ENCODE measurements at regions not wholly inside any gene's neighbourhood (a gene's known extent, or its start where the extent isn't known, plus 50 kb on each side); places are given as distances from the start of the nearest gene placed in this dataset.
"Not testable (repeated sequence)": the region's sequence is repeated elsewhere in the genome, so short reads cannot be mapped to it uniquely, and the experiment has no call there.

DNA sequence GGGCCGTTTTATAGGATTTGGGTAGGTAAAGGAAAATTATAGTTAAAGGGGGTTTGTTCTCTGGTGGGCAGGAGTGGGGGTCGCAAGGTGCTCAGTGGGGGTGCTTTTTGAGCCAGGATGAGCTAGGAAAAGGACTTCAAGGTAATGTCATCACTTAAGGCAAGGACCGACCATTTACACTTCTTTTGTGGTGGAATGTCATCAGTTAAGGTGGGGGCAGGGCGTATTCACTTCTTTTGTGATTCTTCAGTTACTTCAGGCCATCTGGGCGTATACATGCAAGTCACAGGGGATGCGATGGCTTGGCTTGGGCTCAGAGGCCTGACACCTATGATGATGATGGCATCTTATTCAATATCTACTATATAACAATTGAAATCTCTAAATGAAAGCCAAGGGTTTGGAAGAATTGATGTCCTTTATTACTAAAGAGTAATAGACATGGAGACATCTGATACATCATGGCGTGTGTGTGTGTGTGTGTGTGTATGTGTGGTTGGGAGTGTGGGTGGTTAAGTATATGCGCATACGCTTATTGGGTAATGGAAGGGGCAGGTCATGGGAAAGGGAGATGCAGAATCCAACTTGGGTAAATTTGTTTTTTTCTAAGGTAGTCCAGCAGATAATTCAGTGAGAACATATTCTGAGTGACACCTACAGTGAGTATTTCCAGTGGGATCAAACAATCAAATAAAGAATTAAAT lies 236.9 kb upstream of the DUSP10 start:
- H3K9me3 ChIP-seq (ENCODE audit: control insufficient read depth, low read length); H3K27ac ChIP-seq (ENCODE audit: low read length); H3K27me3 ChIP-seq (ENCODE audit: control insufficient read depth, insufficient read depth); DNase-seq; H3K4me1 ChIP-seq (ENCODE audit: control insufficient read depth, insufficient read depth, low read length); intact Hi-C loops (cut with DNase I); ATAC-seq; H3K4me3 ChIP-seq (ENCODE audit: low read length): not testable (repeated sequence)
- 93% methylated on average over 9 of the region's 9 CpGs for WGBS

DNA sequence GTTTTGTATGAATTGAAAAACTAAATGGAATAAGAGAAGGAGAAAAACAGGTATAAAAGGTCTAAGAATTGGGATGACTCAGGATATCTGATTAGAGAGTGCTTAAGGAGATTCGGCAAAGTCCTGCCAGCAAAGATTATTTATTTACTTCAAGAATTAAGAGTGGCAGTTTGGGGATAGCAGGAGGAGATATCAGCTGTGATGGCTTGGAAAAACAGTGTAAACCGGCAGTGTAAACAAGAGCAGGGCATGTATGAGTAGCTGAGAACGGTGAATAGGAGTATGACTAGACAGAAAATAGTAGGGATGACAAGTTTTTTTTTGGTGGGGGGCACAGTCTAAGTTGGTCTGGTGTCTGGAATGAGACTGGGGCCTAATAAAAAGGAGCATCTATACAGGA lies 231.9 kb upstream of the DUSP10 start:
- H3K27ac ChIP-seq (ENCODE audit: low read length); DNase-seq; H3K4me1 ChIP-seq (ENCODE audit: control insufficient read depth, insufficient read depth, low read length); ATAC-seq; H3K9me3 ChIP-seq (ENCODE audit: control insufficient read depth, low read length); H3K27me3 ChIP-seq (ENCODE audit: control insufficient read depth, insufficient read depth); intact Hi-C loops (cut with DNase I); H3K4me3 ChIP-seq (ENCODE audit: low read length): not testable (repeated sequence)
- WGBS, result 65% methylated on average over 3 of the region's 3 CpGs

GRCh38 chr1:221972276-221973235 lies 230.7 kb upstream of the DUSP10 start:
- no peaks in the 10 kb centered on the region for H3K9me3 ChIP-seq (ENCODE audit: control insufficient read depth, low read length)
- WGBS, result 85% methylated on average over 10 of the region's 10 CpGs
- no peak for ATAC-seq
- H3K4me3 ChIP-seq (ENCODE audit: low read length), result no peak overlapping the region
- no peaks in the 10 kb centered on the region for H3K4me1 ChIP-seq (ENCODE audit: control insufficient read depth, insufficient read depth, low read length)
- DNase-seq, result no peak
- intact Hi-C loops (cut with DNase I), result no loop called here
- H3K27me3 ChIP-seq (ENCODE audit: control insufficient read depth, insufficient read depth), result no peaks in the 10 kb centered on the region
- no peak overlapping the region for H3K27ac ChIP-seq (ENCODE audit: low read length)

DNA sequence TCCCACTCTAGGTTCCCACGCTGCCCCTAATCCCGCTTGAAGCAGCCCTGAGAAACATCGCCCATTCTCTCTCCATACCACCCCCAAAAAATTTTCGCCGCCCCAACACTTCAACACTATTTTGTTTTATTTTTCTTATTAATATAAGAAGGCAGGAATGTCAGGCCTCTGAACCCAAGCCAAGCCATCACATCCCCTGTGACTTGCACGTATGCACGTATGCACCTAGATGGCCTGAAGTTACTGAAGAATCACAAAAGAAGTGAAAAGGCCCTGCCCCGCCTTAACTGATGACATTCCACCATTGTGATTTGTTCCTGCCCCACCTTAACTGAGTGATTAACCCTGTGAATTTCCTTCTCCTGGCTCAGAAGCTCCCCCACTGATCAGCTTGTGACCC lies 229.1 kb upstream of the DUSP10 start:
- DNase-seq; H3K4me1 ChIP-seq (ENCODE audit: control insufficient read depth, insufficient read depth, low read length); H3K9me3 ChIP-seq (ENCODE audit: control insufficient read depth, low read length); H3K27me3 ChIP-seq (ENCODE audit: control insufficient read depth, insufficient read depth); ATAC-seq; H3K27ac ChIP-seq (ENCODE audit: low read length); H3K4me3 ChIP-seq (ENCODE audit: low read length); intact Hi-C loops (cut with DNase I): not testable (repeated sequence)
- 89% methylated on average over 8 of the region's 8 CpGs for WGBS

DNA sequence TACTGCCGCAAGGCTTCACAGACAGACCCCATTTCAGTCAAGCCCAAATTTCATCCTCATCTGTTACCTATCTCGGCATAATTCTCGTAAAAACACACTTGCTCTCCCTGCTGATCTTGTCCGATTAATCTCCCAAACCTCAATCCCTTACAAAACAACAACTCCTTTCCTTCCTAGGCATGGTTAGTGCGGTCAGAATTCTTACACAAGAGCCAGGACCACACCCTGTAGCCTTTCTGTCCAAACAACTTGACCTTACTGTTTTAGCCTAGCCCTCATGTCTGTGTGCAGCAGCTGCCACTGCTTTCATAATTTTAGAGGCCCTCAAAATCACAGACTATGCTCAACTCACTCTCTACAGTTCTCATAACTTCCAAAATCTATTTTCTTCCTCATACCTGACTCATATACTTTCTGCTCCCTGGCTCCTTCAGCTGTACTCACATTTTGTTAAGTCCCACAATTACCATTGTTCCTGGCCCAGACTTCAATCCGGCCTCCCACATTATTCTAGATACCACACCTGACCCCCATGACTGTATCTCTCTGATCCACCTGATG lies 227.5 kb upstream of the DUSP10 start:
- H3K4me1 ChIP-seq (ENCODE audit: control insufficient read depth, insufficient read depth, low read length); H3K4me3 ChIP-seq (ENCODE audit: low read length); intact Hi-C loops (cut with DNase I); H3K27ac ChIP-seq (ENCODE audit: low read length); ATAC-seq; H3K9me3 ChIP-seq (ENCODE audit: control insufficient read depth, low read length); H3K27me3 ChIP-seq (ENCODE audit: control insufficient read depth, insufficient read depth): not testable (repeated sequence)
- peak in 1 of 3 donors; percentile 20 for DNase-seq
- WGBS, result 88% methylated on average over 5 of the region's 6 CpGs

- 84% methylated on average over 9 of the region's 9 CpGs for WGBS
Observed at GRCh38 chr1:221967538-221967937, 225.6 kb upstream of the DUSP10 start.

DNA sequence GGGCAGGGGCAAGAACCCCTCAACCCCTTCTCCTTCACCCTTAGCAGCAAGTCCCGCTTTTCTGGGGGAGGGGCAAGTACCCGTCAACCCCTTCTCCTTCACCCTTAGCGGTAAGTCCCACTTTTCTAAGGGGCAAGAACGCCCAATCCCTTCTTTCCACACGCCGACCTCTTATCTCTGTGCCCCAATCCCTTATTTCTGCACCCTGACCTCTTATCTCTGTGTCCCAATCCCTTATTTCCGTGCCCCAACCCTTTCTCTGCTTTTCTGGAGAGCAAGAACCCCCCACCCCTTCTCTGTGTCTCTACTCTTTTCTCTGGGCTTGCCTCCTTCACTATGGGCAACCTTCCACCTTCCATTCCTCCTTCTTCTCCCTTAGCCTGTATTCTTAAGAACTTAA lies 225.0 kb upstream of the DUSP10 start:
- intact Hi-C loops (cut with DNase I); H3K4me1 ChIP-seq (ENCODE audit: control insufficient read depth, insufficient read depth, low read length); ATAC-seq; H3K4me3 ChIP-seq (ENCODE audit: low read length); H3K27me3 ChIP-seq (ENCODE audit: control insufficient read depth, insufficient read depth); H3K9me3 ChIP-seq (ENCODE audit: control insufficient read depth, low read length); DNase-seq; H3K27ac ChIP-seq (ENCODE audit: low read length): not testable (repeated sequence)
- 85% methylated on average over 7 of the region's 7 CpGs for WGBS

More at GRCh38 chr1:221967538-221967937, 225.6 kb upstream of the DUSP10 start:
- H3K9me3 ChIP-seq (ENCODE audit: control insufficient read depth, low read length); H3K27ac ChIP-seq (ENCODE audit: low read length); intact Hi-C loops (cut with DNase I); H3K4me1 ChIP-seq (ENCODE audit: control insufficient read depth, insufficient read depth, low read length); ATAC-seq; H3K27me3 ChIP-seq (ENCODE audit: control insufficient read depth, insufficient read depth); H3K4me3 ChIP-seq (ENCODE audit: low read length); DNase-seq: not testable (repeated sequence)

DNA sequence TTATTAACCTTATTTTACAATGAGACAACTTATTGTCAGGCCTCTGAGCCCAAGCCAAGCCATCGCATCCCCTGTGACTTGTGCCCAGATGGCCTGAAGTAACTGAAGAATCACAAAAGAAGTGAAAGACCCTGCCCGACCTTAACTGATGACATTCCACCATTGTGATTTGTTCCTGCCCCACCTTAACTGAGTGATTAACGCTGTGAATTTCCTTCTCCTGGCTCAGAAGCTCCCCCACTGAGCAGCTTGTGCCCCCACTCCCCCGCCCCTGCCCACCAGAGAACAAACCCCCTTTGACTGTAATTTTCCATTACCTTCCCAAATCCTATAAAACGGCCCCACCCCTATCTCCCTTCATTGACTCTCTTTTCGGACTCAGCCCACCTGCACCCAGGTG lies 224.0 kb upstream of the DUSP10 start:
- DNase-seq; H3K4me1 ChIP-seq (ENCODE audit: control insufficient read depth, insufficient read depth, low read length); H3K27ac ChIP-seq (ENCODE audit: low read length); ATAC-seq; H3K9me3 ChIP-seq (ENCODE audit: control insufficient read depth, low read length); H3K4me3 ChIP-seq (ENCODE audit: low read length); H3K27me3 ChIP-seq (ENCODE audit: control insufficient read depth, insufficient read depth); intact Hi-C loops (cut with DNase I): not testable (repeated sequence)
- 81% methylated on average over 6 of the region's 6 CpGs for WGBS

GRCh38 chr1:221965252-221965651 lies 223.4 kb upstream of the DUSP10 start:
- WGBS, result 93% methylated on average over 3 of the region's 3 CpGs
- no peaks in the 10 kb centered on the region for H3K4me1 ChIP-seq (ENCODE audit: control insufficient read depth, insufficient read depth, low read length)
- H3K9me3 ChIP-seq (ENCODE audit: control insufficient read depth, low read length), result no peaks in the 10 kb centered on the region
- H3K27me3 ChIP-seq (ENCODE audit: control insufficient read depth, insufficient read depth), result no peaks in the 10 kb centered on the region
- no peak for DNase-seq
- no peak for ATAC-seq
- intact Hi-C loops (cut with DNase I), result no loop called here
- H3K4me3 ChIP-seq (ENCODE audit: low read length), result no peak overlapping the region
- H3K27ac ChIP-seq (ENCODE audit: low read length), result no peak overlapping the region

- Histone ChIP-seq H3K4me1 (ENCODE audit: control insufficient read depth, insufficient read depth, low read length) (no peaks in the 10 kb centered on the region), H3K27me3 (ENCODE audit: control insufficient read depth, insufficient read depth) (no peaks in the 10 kb centered on the region), H3K9me3 (ENCODE audit: control insufficient read depth, low read length) (no peaks in the 10 kb centered on the region), H3K4me3 (ENCODE audit: low read length) (no peak overlapping the region), H3K27ac (ENCODE audit: low read length) (no peak overlapping the region)
- 82% methylated on average over 1 of the region's 1 CpG for WGBS
- no peak for DNase-seq
- intact Hi-C loops (cut with DNase I), result no loop called here
- no peak for ATAC-seq
Observed at GRCh38 chr1:221963742-221964141, 221.9 kb upstream of the DUSP10 start.

DNA sequence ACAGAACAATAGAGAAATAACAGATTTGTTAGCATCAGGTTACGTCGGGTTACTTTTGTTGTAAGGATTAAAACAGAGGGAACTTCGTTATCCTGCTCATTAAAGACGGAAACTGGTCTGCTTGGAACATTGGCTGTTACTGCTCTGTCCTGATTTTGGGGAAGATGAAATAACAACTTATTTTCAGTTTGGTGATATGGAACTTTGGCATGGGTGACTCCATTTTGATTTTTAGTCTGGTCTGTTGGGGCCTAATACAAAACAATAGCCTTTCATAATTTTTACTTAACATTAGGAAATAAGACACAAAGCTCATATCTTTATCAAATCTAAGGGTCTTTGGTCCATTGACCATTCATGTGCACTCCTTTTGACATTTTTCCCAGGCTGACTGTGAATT lies 220.5 kb upstream of the DUSP10 start:
- Histone ChIP-seq H3K4me3 (ENCODE audit: low read length) (no peak overlapping the region), H3K27ac (ENCODE audit: low read length) (no peak overlapping the region), H3K9me3 (ENCODE audit: control insufficient read depth, low read length) (no peaks in the 10 kb centered on the region), H3K27me3 (ENCODE audit: control insufficient read depth, insufficient read depth) (no peaks in the 10 kb centered on the region), H3K4me1 (ENCODE audit: control insufficient read depth, insufficient read depth, low read length) (no peaks in the 10 kb centered on the region)
- intact Hi-C loops (cut with DNase I), result no loop called here
- 96% methylated on average over 4 of the region's 4 CpGs for WGBS
- ATAC-seq, result no peak
- DNase-seq, result no peak
